T-helper 1 cell treated with Interleukin-12 subunit alpha and Interleukin-12 subunit beta and Interleukin-4 antibody, amounts not matched to agents 30 μg/mL and 1 μg/mL, for 36 hours (primary cell): ENCODE measurements at regions not wholly inside any gene's neighbourhood (a gene's known extent, or its start where the extent isn't known, plus 50 kb on each side); places are given as distances from the start of the nearest gene placed in this dataset.

Source experiments
- H3K27ac Mint-ChIP-seq: one replicate; pipeline ENCODE4 v1.8.0; 2021; ENCODE audit warnings: mild to moderate bottlenecking, mixed read lengths
- H3K27me3 Mint-ChIP-seq: one replicate; pipeline ENCODE4 v1.8.0; 2021; ENCODE audit warnings: low read depth, mixed read lengths
- H3K36me3 Mint-ChIP-seq: one replicate; pipeline ENCODE4 v1.8.0; 2021; ENCODE audit warnings: low read depth, mixed read lengths
- H3K4me1 Mint-ChIP-seq: one replicate; pipeline ENCODE4 v1.8.0; 2021; ENCODE audit warnings: low read depth, mixed read lengths
- H3K4me3 Mint-ChIP-seq: one replicate; pipeline ENCODE4 v1.8.0; 2021; ENCODE audit warnings: mild to moderate bottlenecking, moderate library complexity, mixed read lengths
- H3K9me3 Mint-ChIP-seq: one replicate; pipeline ENCODE4 v1.8.0; 2021; ENCODE audit warnings: mixed read lengths

- no peaks in the 10 kb centered on the region for H3K9me3 Mint-ChIP-seq
- no peak overlapping the region for H3K27ac Mint-ChIP-seq
- no peaks in the 10 kb centered on the region for H3K36me3 Mint-ChIP-seq
- H3K4me1 Mint-ChIP-seq = no peaks in the 10 kb centered on the region
- peaks cover 4% of the 10 kb centered on the region for H3K27me3 Mint-ChIP-seq
- H3K4me3 Mint-ChIP-seq = no peak overlapping the region
Observed at GRCh38 chr21:35952651-35953340, 107.5 kb downstream of the SETD4 start.

DNA sequence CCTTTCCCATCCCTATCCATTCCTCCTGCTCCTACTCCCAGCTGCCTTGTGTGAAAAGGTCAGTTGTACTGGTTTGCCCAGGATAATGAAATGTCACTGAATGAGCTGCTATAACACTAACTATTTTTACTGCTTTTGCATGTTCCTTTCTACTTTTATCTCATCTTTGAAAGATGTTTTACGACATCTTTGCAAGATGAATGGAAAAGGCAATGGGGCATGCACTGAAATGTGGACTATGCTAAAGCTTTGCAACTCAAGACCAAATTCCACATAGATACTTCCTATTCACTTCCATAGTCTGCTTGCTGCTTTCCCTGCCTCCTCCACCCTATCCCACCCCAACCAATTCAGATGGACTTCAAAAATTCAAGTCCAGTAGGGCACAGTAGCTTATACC is 111.3 kb downstream of the SETD4 start:
- H3K4me3 Mint-ChIP-seq = no peak overlapping the region
- H3K36me3 Mint-ChIP-seq = no peaks in the 10 kb centered on the region
- no peak overlapping the region for H3K27ac Mint-ChIP-seq
- peaks cover 4% of the 10 kb centered on the region for H3K27me3 Mint-ChIP-seq
- H3K9me3 Mint-ChIP-seq = no peaks in the 10 kb centered on the region
- H3K4me1 Mint-ChIP-seq = no peaks in the 10 kb centered on the region

DNA sequence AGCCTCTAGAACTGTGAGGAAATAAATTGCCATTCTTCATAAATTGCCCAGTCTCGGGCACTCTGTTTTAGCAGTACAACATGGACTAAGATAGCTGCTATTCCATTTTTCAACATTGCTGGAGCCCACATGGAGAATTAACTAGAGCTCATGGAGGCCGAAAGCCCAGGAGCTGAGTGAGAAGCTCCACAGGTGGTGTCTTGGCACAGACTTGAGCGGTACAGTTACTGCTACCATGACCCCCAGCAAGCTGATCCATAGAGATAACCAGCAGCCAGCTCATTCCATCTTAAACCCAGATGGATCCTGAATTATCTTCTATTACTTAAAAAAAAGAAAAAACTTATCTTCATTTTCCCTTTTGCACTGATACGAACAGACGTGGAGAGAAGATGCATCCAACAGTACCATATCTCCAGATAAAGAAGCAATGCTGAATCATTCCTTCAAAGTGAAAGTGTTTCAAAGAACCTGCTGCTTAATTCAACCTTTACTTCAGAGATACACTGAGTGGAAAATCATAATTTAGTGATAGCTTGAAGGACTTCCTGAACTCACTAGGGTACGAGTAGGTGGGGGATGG is 115.1 kb downstream of the SETD4 start:
- Mint-ChIP-seq H3K27ac (no peak overlapping the region), H3K4me3 (no peak overlapping the region), H3K9me3 (no peaks in the 10 kb centered on the region), H3K36me3 (no peaks in the 10 kb centered on the region), H3K27me3 (peaks cover 5% of the 10 kb centered on the region), H3K4me1 (no peaks in the 10 kb centered on the region)

DNA sequence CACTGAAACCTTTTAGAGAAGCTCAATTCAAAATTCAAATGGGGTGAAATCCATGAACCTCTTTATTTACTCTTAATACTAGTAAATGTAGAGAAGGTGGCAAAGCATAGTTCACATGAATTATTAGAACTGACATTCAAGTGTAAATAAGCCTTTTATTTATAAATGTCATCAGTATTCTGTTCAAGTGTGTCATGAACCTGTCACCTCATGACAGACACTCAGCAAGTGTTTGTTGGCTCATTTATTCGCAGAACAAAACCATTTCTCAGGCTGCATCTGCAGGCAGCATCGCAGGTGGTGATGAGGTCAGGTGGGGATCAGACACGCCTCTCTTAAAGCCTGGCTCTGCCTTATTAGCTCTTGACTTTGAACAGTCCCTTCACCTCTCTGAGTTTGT is 116.6 kb downstream of the SETD4 start:
- Mint-ChIP-seq H3K4me1 (no peaks in the 10 kb centered on the region), H3K9me3 (no peaks in the 10 kb centered on the region), H3K4me3 (no peak overlapping the region), H3K36me3 (no peaks in the 10 kb centered on the region), H3K27me3 (peaks cover 6% of the 10 kb centered on the region), H3K27ac (no peak overlapping the region)

- Mint-ChIP-seq H3K36me3 (no peaks in the 10 kb centered on the region), H3K27me3 (peaks cover 6% of the 10 kb centered on the region), H3K27ac (no peak overlapping the region), H3K9me3 (no peaks in the 10 kb centered on the region), H3K4me3 (no peak overlapping the region), H3K4me1 (no peaks in the 10 kb centered on the region)
Observed at GRCh38 chr21:35942211-35943144, 117.8 kb downstream of the SETD4 start.

DNA sequence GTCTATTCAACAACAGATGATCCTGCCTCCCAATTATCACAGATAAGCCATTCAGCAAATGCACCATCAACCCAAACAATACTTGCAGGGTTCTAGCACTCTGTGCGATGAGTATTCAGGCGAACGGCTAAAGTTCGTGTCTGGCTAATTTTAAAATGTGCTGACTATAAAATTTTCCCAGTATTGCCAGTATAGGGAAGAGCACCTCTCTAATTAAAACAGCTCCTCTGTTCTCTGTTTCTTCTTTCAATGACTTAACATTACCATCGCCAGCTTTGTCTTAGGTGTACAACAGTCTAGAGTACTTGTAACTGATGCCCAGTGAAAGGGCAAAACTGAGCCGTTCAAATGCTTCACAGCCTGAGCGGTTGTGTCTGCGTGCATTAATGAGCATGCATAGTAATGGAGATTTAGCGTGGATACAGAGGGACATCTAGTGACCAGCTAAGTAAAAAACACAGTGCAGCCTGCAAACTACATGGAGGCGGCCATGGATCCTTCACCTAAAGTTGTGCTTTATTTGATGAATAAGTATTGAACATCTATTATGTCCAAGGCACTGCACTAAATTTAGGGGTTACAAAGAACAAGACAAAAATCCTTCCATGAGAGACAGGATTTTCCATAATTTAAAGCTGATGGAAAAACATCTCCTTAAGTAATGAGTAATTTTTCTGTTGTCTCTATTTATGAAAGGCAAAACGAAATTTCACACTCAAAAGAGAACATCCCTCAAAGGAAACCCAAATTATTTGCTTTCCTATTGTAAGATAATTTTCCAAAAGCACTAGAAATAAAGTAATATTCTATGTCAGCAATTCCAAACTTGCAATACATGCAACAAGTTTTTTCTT is 120.0 kb downstream of the SETD4 start:
- Mint-ChIP-seq H3K27me3 (peaks cover 6% of the 10 kb centered on the region), H3K27ac (no peak overlapping the region)

GRCh38 chr21:35938446-35938845 is 121.9 kb downstream of the SETD4 start:
- no peak overlapping the region for H3K4me3 Mint-ChIP-seq
- peaks cover 6% of the 10 kb centered on the region for H3K27me3 Mint-ChIP-seq
- no peak overlapping the region for H3K27ac Mint-ChIP-seq
- H3K4me1 Mint-ChIP-seq = no peaks in the 10 kb centered on the region
- no peaks in the 10 kb centered on the region for H3K36me3 Mint-ChIP-seq
- H3K9me3 Mint-ChIP-seq = no peaks in the 10 kb centered on the region

More for the DNA sequence above, 120.0 kb downstream of the SETD4 start:
- no peak overlapping the region for H3K4me3 Mint-ChIP-seq
- no peaks in the 10 kb centered on the region for H3K9me3 Mint-ChIP-seq
- H3K4me1 Mint-ChIP-seq = no peaks in the 10 kb centered on the region
- H3K36me3 Mint-ChIP-seq = no peaks in the 10 kb centered on the region

DNA sequence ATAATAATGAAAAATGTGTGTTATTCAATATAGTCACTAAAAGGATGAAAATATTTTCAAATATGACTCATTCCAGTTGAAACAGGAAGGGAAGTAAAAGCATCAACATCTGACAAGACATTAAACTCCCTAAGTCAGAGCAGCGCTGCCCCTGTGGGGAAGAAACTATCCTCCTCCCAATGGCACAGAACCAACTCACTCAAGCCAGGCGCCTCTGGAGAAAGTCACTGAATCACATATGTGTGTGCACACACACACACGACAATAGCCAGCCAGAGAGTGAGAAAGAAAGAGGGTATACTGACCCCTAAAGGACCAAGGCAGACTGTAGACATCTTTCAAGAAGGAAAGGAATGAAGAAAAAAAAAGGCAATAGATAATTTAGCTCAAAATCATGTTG is 126.9 kb downstream of the SETD4 start:
- H3K9me3 Mint-ChIP-seq = no peaks in the 10 kb centered on the region
- H3K27ac Mint-ChIP-seq = no peak overlapping the region
- H3K4me3 Mint-ChIP-seq = no peak overlapping the region
- no peaks in the 10 kb centered on the region for H3K36me3 Mint-ChIP-seq
- no peaks in the 10 kb centered on the region for H3K27me3 Mint-ChIP-seq
- H3K4me1 Mint-ChIP-seq = no peaks in the 10 kb centered on the region

DNA sequence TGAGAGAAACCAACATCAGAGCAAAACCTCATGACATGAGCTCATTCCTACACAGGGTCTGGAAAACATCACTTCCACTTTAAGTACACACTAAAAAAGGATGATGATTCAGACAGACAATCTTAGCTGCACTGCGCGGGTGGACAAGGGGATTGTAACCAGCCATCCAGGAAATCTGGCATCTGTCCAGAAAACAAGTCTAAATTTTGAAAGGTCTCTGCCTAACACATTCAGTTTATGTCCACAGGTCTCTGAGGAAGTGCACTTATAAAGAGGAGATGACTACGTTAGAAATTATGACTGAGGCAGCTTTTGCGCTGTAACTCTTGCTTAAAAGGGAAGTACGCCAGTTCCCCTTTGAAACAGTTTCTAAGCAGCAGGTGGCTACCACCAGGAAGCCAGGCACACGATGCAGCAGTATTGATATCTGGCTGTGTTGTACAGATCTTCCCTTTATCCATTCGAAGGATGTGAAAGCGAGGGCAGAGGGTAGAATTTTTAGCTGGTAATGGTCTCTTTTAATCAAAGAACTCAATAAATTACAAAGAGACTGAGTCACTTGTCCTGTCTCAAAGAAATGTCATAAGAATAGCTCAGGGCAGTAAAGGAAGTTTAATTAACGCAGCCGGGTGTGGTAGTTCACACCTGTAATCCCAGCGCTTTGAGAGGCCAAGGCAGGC is 128.0 kb downstream of the SETD4 start:
- no peaks in the 10 kb centered on the region for H3K4me1 Mint-ChIP-seq
- H3K9me3 Mint-ChIP-seq = no peaks in the 10 kb centered on the region
- no peaks in the 10 kb centered on the region for H3K36me3 Mint-ChIP-seq
- H3K27ac Mint-ChIP-seq = no peak overlapping the region
- H3K4me3 Mint-ChIP-seq = no peak overlapping the region
- no peaks in the 10 kb centered on the region for H3K27me3 Mint-ChIP-seq

DNA sequence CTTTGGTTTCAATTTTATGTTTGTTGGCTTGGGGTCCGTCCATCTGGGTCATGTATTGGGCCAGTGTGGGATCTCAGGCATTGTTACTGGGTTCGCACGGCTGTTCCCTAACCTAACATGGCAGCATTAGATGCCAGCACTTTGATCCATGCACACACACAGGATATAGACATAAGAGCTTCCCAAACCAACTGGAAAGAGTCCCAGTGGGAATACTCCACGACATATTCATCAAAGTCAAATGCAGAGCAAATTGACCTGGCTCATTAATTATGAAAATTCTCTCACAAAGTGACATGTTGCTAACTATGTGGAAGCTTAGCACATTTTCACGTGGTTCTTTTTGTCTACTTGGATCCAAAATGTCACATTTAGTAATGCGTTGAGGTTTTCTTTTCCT is 130.4 kb downstream of the SETD4 start:
- H3K27ac Mint-ChIP-seq = no peak overlapping the region
- no peaks in the 10 kb centered on the region for H3K4me1 Mint-ChIP-seq
- H3K27me3 Mint-ChIP-seq = no peaks in the 10 kb centered on the region
- H3K9me3 Mint-ChIP-seq = no peaks in the 10 kb centered on the region
- no peak overlapping the region for H3K4me3 Mint-ChIP-seq
- H3K36me3 Mint-ChIP-seq = no peaks in the 10 kb centered on the region

DNA sequence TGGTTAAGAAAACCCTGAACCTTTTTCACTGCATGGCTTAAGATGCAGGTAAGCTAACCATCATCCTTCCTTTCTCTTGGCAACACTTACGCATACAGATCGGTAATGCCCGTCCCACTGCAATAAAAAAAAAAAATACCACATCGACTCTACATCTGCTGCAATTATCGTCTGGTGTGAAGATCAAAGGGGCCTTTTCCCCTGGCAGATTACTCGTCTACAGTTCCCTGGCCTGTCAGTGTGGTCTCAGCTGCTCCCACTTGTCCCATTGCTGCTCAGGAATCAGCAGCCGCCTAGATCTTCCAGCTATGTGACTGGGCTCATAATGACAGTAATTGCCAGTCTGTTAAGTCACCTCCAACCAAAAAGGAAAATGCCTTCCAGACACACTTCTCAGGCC is 133.1 kb downstream of the SETD4 start:
- H3K4me1 Mint-ChIP-seq = no peaks in the 10 kb centered on the region
- H3K4me3 Mint-ChIP-seq = no peak overlapping the region
- H3K9me3 Mint-ChIP-seq = no peaks in the 10 kb centered on the region
- no peaks in the 10 kb centered on the region for H3K27me3 Mint-ChIP-seq
- H3K27ac Mint-ChIP-seq = no peak overlapping the region
- no peaks in the 10 kb centered on the region for H3K36me3 Mint-ChIP-seq

DNA sequence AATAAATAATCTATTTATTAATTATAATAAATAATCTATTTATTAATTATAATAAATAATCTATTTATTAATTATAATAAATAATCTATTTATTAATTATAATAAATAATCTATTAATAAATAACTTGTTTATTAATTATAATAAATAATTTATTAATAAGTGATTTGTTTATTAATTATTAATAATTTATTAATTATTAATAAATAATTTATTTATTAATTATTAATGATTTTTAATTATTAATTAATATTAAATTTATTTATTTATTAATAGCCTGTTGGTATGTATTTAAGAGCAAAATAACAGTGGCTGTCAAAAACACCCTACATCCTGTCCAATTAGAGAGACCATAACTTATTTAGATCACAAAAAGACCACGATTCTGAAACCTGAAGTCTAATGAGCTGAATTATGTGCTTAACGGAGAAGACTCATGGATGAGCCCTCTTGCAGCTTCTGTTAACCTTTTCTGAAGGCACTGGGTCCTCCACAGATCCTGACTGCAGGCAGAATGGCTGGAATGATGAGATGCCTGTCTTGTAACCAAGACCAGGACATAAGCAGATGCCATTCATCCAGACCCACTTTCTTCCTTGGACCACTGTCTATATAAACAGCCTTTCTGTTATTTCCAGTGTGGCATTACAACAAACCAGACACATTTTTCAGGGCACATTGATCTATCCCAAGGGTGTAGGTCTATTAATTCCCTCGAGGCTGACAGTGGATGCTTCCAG is 134.2 kb downstream of the SETD4 start:
- H3K9me3 Mint-ChIP-seq = no peaks in the 10 kb centered on the region
- H3K27me3 Mint-ChIP-seq = no peaks in the 10 kb centered on the region
- H3K27ac Mint-ChIP-seq = no peak overlapping the region
- H3K36me3 Mint-ChIP-seq = no peaks in the 10 kb centered on the region
- H3K4me3 Mint-ChIP-seq = no peak overlapping the region
- no peaks in the 10 kb centered on the region for H3K4me1 Mint-ChIP-seq

DNA sequence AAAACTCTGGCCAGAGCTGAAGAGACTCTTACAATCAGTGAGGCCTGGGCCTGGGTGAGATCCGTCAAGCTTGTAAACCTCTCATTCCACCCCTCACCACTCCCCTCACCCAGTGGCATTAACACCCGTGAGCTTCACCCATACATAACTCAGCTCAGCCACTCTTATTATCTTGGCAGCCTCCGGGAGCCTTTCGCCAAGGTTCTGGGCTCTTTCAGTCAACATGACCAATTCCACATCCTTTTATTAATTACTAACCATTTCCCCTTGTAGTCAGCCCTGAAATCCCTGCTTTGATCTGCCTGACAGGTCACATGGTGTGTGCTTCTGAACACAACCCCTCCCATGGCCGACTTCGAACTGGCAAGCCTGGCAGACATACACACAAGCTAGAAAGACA is 134.8 kb downstream of the SETD4 start:
- Mint-ChIP-seq H3K4me3 (no peak overlapping the region), H3K27ac (no peak overlapping the region), H3K36me3 (no peaks in the 10 kb centered on the region), H3K4me1 (no peaks in the 10 kb centered on the region), H3K9me3 (no peaks in the 10 kb centered on the region), H3K27me3 (no peaks in the 10 kb centered on the region)
